Stimulated activated CD8-positive, alpha-beta memory T cell treated with anti-CD3 and anti-CD28 coated beads, Interleukin-12 subunit alpha, Interleukin-12 subunit beta, amount 100 ng/mL, for 1 hour (primary cell): ENCODE measurements at regions not wholly inside any gene's neighbourhood (a gene's known extent, or its start where the extent isn't known, plus 50 kb on each side); places are given as distances from the start of the nearest gene placed in this dataset.
"Not testable (repeated sequence)": the region's sequence is repeated elsewhere in the genome, so short reads cannot be mapped to it uniquely, and the experiment has no call there.

Experiments
- DNase-seq: peaks from one replicate; pipeline ENCODE4 v3.0.0-alpha.2; 2020; ENCODE audit warnings: low read depth

DNA sequence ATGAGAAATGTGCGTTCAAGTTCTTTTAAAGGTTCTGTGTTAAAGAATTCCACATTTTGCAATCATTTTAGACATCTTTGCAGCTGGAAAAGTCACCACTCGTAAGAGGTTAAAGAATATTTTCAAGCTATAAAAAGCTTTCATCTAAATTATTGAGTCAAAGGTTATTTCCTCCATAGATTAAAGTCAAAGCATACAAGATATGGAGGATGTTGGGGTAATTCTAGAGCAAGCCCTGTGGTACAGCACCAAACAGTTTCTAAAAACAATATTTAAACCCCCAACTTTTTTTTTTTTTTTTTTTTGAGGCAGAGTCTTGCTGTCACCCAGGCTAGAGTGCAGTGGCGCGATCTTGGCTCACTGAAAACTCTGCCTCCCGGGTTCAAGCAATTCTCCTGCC lies 1299.8 kb upstream of the TMEM132C start:
- no peak for DNase-seq

- DNase-seq, result no peak
Measured at GRCh38 chr12:126974779-126975178, 1292.2 kb upstream of the TMEM132C start.

DNA sequence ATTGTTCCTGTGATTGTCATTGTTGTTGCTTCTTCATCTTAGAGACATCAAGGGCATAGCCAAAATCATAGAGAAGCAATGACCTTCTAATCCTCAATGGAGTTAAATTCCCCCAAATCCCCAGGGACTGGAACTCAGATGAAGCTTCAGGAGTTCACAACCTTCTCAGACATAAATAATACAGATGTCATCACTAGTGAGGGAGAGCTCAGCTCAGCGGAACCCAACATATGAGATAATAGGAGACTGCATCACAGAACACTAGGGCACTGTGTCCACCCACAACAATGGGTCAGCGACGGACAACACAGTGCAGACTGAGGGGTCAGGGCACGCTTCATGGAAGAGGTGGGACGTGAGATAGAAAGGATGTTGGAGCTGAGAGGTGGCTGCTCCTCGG lies 1290.4 kb upstream of the TMEM132C start:
- no peak for DNase-seq

DNA sequence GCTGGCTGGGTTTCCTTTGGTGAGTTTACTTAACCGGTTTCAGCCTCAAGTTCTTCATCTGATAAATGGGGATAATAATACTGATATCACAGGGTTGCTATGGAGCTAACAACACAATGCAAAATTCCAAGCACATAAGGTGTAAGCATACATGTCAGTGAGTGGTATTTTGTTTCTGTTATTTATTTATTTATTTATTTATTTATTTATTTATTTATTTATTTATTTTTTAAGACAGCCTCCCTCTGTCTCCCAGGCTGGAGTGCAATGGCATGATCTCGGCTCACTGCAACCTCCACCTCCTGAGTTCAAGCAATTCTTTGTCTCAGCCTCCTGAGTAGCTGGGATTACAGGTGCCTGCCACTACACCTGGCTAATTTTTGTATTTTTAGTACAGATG lies 1287.4 kb upstream of the TMEM132C start:
- not testable (repeated sequence) for DNase-seq

GRCh38 chr12:126982707-126983106 lies 1284.3 kb upstream of the TMEM132C start:
- DNase-seq, result no peak

DNA sequence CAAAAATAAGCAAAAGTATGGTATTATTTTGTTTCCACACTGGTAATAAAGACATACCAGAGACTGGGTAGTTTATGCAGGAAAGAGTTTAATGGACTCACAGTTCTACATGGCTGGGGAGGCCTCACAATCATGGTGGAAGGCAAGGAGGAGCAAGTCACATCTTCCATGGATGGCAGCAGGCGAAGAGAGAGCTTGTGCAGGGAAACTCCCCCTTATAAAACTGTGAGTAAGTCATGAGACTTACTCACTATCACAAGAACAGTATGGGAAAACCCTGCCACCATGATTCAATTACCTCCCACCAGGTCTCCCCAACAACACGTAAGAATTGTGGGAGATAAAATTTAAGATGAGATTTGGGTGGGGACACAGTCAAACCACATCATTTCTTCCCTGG lies 1283.2 kb upstream of the TMEM132C start:
- DNase-seq, result not testable (repeated sequence)

GRCh38 chr12:126985663-126986062 lies 1281.3 kb upstream of the TMEM132C start:
- DNase-seq, result not testable (repeated sequence)

DNA sequence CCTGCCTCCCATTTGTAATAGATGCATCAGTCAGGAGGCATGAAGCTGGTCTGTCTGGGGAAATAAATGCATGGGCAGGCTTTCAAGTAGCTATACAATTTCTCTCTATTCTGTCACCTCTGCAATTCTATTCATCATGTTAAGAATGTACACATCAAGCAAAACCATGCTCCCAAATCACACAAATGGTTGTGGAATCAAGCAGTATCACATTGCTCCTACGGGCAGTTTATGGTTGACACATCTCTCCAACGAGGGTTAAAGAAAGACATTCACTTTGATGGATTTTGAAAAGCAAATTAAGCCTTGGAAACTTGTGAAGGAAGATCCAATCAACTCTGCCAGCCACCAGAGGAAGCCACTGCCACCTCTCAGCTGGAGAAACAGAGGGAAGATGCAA lies 1277.4 kb upstream of the TMEM132C start:
- no peak for DNase-seq

DNA sequence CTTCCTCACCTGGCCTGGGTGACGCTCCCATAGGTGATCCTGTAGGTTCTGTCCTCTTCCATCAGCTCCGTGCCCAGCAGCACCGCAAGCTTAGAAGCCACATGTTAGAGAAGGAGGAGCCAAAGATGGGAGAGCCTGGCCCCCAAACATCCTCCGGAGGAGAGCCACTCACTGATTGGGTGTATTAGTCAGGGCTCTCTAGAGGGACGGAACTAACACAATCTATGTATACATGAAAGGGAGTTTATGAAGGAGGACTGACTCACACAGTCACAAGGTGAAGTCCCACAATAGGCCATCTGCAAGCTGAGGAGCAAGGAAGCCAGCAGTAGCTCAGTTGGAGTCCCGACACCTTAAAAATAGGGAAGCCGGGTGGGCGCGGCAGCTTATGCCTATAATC lies 1273.1 kb upstream of the TMEM132C start:
- no peak for DNase-seq

GRCh38 chr12:126994599-126994998 lies 1272.4 kb upstream of the TMEM132C start:
- no peak for DNase-seq

GRCh38 chr12:126998031-126998430 lies 1268.9 kb upstream of the TMEM132C start:
- DNase-seq, result no peak

DNA sequence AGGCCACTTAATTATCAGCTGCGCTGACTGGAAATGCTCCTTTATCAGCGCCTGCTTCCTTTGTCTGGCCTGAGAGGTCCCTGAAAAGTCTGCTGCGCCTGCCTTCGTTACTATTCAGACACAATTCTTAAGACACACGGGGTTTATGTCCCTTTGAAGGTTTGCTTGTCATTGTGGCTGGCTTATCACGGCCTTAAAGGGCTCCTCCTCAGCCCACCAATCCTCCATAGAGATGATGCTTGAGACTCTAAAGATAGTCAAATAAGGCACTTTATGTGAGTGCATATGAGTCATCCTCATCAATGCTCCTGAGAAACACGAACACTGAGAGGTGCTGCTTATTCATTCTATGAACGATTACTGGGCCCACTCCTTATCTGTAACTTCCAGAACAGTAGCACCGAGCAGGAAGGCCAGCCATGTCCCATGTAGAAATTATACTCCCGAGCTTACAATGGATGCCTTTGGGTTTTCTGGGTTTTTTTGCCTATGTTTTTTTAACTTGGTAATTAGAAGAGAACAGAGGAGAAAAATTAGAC lies 1268.2 kb upstream of the TMEM132C start:
- no peak for DNase-seq

- no peak for DNase-seq
Measured at GRCh38 chr12:126999352-126999751, 1267.6 kb upstream of the TMEM132C start.

GRCh38 chr12:127005406-127005805 lies 1261.6 kb upstream of the TMEM132C start:
- no peak for DNase-seq

GRCh38 chr12:127006972-127007371 lies 1260.0 kb upstream of the TMEM132C start:
- no peak for DNase-seq

GRCh38 chr12:127008755-127009403 lies 1258.1 kb upstream of the TMEM132C start:
- DNase-seq, result no peak

DNA sequence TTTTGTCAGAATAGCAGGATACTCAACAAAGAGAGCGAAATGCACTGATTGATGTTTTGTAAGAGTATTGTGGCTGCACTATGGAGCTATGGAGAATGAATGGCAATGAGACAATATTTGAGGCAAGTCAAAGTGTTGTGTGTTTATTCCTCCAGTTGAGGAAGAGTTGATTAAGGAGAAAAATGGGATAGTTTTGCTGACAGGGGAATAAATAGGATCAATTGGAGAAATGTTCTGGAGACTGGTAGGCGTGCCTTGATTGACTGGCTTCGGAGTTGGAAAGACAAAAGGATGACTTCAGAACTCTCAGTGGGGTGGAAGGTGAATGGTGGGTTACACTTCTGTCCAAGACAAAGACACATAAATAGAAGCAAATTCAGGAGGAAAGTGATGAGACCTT lies 1254.9 kb upstream of the TMEM132C start:
- no peak for DNase-seq

- no peak for DNase-seq
Measured at GRCh38 chr12:127013197-127013596, 1253.8 kb upstream of the TMEM132C start.

- DNase-seq, result no peak
Measured at GRCh38 chr12:127014079-127014478, 1252.9 kb upstream of the TMEM132C start.

DNA sequence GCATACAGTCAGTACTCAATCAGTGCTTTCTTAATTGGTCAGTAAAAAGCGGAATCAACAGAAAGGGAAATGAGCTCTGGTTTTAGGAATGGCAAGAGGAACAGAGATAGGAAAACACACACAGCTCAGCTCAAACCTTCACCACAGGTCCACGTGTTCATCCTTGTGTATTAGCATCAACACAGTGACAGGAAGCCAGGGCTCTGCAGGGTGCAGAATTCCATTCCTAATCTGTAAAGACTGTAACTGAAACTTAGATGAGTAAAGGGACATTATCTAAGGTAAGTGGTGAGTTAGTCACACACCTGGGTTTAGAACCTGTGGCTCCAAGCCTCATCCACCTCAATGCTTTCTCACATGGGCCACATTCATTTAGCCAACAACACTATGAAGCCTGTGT lies 1242.2 kb upstream of the TMEM132C start:
- no peak for DNase-seq

- DNase-seq, result no peak
Measured at GRCh38 chr12:127025545-127025944, 1241.4 kb upstream of the TMEM132C start.

- no peak for DNase-seq
Measured at GRCh38 chr12:127035011-127035879, 1231.7 kb upstream of the TMEM132C start.

DNA sequence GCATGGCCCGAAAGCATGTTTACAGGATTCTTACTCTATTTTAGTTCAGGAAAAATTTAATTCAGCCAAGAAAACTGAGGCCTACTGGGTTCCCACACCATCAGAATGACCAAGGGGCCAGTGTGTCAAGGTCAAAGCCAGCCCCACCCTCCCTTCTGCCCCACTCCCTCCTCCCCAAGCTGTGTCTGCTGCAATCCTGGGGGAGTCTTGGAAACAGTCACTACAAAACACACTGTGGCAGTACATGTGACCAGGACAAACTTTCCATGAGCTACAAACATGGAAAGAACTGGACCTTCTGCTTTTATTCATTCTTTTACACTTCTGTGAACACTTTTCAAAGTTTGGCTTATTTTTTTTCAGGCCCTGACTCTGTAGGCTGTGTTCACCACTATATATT lies 1228.8 kb upstream of the TMEM132C start:
- no peak for DNase-seq
